ENCODE measurements at regions not wholly inside any gene's neighbourhood (a gene's known extent, or its start where the extent isn't known, plus 50 kb on each side); places are given as distances from the start of the nearest gene placed in this dataset.
"Not testable (repeated sequence)": the region's sequence is repeated elsewhere in the genome, so short reads cannot be mapped to it uniquely, and the experiment has no call there.

- no peak for DNase-seq (ENCODE audit: extremely low read depth in 1 of 2, low read depth in 1 of 2)
Measured at GRCh38 chr2:41032715-41033114, 580.8 kb upstream of the SLC8A1 start.

DNA sequence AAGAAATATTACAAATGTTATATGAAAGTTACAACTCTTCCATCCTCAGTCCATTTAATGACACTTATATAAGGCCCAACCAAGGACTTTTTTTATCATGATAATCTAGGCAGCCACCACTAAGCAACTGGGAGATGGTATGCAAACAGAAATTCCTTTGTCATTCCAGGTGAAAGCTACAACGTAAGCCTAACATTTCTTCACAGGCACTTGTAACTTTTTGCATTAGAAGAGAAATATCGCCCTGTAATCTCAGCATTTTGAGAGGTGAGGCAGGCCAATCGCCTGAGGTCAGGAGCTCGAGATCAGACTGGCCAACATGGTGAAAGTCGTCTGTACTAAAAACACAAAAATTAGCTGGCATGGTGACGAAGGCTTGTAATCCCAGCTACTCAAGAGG lies 581.2 kb upstream of the SLC8A1 start:
- no peak for DNase-seq (ENCODE audit: extremely low read depth in 1 of 2, low read depth in 1 of 2)

- no peak for DNase-seq (ENCODE audit: extremely low read depth in 1 of 2, low read depth in 1 of 2)
Measured at GRCh38 chr2:41038408-41038807, 586.5 kb upstream of the SLC8A1 start.

GRCh38 chr2:41039750-41040149 lies 587.9 kb upstream of the SLC8A1 start:
- DNase-seq (ENCODE audit: extremely low read depth in 1 of 2, low read depth in 1 of 2), result not testable (repeated sequence)

DNA sequence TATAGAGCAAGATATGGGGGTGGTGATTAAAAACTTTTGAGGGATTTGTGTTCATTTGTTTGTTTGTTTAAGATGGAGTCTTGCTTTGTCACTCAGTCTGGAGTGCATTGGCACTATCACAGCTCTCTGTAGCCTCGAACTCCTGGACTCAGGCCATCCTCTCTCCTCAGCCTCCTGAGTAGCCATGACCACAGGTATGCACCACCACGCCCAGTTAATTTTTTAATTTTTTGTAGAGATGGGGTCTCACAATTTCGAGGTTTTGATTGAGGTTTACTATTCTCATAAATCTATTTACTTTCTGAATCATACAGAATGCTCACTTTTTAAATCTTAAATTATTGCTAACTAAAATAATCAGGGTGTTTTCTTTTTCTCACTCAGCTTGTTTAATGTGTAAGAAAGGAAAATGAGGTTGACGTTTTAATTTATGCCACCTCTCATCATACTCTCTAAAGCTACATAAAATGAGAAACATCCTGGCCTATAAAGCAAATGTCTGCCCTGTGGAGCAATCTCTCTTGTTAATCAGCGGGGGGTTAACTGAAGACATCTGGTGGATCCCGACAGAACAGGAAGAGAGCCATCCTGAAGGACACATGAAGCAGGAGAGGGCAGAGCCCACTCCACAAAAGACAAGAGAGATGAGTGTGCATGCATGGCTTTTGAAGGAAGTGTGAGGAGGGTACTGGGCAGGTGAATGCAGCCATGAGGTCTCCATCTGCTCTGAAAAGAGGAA lies 589.1 kb upstream of the SLC8A1 start:
- no peak for DNase-seq (ENCODE audit: extremely low read depth in 1 of 2, low read depth in 1 of 2)

GRCh38 chr2:41042343-41042742 lies 590.5 kb upstream of the SLC8A1 start:
- DNase-seq (ENCODE audit: extremely low read depth in 1 of 2, low read depth in 1 of 2), result no peak

DNA sequence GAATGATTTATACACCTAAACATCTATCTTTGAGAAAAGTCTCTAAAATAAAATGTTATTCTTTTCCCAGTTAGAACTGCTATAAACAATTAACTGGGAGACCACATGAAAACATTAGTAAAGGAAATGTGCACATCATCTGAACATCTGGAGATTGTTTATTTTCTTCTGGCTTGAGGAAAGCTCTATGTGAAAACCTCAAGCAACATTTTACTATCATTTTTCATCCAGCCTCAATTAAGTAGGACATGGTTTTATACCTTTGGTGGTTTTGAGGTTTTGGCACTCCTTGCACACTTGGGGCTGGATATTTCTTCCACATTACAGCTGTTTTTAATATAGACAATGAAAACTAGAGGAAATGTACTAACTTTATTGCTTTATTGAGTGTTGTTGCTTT lies 609.5 kb upstream of the SLC8A1 start:
- no peak for DNase-seq (ENCODE audit: extremely low read depth in 1 of 2, low read depth in 1 of 2)

GRCh38 chr2:41062336-41062735 lies 610.4 kb upstream of the SLC8A1 start:
- no peak for DNase-seq (ENCODE audit: extremely low read depth in 1 of 2, low read depth in 1 of 2)

DNA sequence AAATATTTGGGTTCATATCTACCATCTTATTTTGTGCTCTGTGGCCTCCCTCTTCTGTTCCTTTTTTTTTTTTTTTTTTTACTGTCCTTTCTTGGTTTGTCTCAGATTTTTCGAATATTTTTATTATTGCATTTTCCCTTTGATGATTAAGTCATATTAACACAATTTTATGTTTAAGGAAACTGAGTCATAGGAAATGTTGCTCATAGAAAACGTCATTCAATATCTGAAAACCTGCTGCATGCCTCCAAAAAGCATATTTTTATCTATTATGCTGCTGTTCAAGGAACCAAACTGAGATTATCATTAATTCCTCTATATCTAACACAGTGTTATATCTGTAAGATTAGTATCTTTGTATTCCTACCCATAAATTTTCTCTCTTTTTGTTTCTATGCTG lies 614.3 kb upstream of the SLC8A1 start:
- no peak for DNase-seq (ENCODE audit: extremely low read depth in 1 of 2, low read depth in 1 of 2)

- no peak for DNase-seq (ENCODE audit: extremely low read depth in 1 of 2, low read depth in 1 of 2)
Measured at GRCh38 chr2:41068740-41069139, 616.9 kb upstream of the SLC8A1 start.

- no peak for DNase-seq (ENCODE audit: extremely low read depth in 1 of 2, low read depth in 1 of 2)
Measured at GRCh38 chr2:41078341-41078740, 626.5 kb upstream of the SLC8A1 start.

GRCh38 chr2:41079011-41079410 lies 627.1 kb upstream of the SLC8A1 start:
- DNase-seq (ENCODE audit: extremely low read depth in 1 of 2, low read depth in 1 of 2), result no peak

GRCh38 chr2:41084321-41084720 lies 632.4 kb upstream of the SLC8A1 start:
- no peak for DNase-seq (ENCODE audit: extremely low read depth in 1 of 2, low read depth in 1 of 2)

- no peak for DNase-seq (ENCODE audit: extremely low read depth in 1 of 2, low read depth in 1 of 2)
Measured at GRCh38 chr2:41087946-41088345, 636.1 kb upstream of the SLC8A1 start.

DNA sequence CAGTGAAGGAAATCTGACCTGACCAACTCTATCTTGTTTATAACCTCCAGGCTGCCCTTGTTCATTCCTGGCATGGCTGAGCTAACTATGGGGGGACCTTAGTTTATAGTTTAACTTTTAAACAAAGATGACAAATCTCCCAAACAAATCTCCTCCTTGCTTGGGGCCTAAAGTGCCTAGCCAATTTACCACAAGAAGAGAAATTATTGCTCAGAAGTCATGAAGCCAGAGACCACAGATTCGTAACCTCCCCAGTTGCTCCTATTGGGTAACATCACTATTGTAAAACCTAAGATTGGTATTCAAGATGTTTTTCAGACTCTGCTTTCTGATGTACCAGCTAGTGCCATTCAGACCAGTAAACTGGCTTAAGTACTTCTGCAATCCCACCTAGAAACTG lies 649.4 kb upstream of the SLC8A1 start:
- DNase-seq (ENCODE audit: extremely low read depth in 1 of 2, low read depth in 1 of 2), result no peak

DNA sequence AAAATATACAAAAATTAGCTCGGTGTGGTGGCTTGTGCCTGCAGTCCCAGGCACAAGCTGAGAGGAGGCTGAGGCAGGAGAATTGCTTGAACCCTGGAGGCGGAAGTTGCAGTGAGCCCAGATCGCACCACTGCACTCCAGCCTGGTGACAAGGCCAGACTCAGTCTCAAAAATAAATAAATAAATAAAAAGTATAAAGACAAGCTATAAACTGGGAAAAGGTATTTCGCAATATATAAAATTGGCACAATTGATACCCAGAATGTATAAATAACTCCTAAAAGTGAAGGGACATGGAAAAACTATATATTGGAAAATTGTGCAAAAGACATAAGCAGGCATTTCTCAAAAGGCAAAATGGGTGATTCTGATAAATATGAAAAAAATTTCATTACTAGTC lies 657.9 kb upstream of the SLC8A1 start:
- no peak for DNase-seq (ENCODE audit: extremely low read depth in 1 of 2, low read depth in 1 of 2)

DNA sequence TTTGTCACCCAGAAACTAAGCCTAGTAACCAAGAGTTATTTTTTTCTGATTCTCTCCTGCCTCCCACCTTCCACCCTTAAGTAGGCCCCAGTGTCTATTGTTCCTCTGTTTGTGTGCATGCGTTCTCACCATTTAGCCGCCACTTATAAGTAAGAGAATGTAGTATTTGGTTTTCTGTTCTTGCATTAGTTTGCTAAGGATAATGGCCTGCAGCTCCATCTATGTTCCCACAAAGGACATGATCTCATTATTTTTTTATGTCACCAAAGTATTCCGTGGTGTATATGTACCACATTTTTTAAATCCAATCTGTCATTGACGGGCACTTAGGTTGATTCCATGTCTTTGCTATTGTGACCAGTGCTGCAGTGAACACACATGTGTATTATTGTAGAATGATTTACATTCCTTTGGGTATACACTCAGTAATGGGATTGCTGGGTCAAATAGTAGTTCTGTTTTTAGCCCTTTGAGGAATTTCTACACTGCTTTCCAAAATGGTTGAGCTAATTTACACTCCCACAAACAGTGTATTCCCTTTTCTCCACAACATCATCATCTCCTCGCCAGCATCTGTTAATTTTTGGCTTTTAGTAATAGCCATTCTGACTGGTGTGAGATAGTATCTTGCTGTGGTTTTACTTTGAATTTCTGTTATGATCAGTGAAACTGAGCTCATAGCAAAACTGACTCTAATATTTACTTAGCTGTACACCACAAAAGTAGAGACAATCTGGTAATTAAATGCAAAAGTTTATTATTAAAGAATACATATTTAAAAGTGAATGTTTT lies 660.1 kb upstream of the SLC8A1 start:
- no peak for DNase-seq (ENCODE audit: extremely low read depth in 1 of 2, low read depth in 1 of 2)

DNA sequence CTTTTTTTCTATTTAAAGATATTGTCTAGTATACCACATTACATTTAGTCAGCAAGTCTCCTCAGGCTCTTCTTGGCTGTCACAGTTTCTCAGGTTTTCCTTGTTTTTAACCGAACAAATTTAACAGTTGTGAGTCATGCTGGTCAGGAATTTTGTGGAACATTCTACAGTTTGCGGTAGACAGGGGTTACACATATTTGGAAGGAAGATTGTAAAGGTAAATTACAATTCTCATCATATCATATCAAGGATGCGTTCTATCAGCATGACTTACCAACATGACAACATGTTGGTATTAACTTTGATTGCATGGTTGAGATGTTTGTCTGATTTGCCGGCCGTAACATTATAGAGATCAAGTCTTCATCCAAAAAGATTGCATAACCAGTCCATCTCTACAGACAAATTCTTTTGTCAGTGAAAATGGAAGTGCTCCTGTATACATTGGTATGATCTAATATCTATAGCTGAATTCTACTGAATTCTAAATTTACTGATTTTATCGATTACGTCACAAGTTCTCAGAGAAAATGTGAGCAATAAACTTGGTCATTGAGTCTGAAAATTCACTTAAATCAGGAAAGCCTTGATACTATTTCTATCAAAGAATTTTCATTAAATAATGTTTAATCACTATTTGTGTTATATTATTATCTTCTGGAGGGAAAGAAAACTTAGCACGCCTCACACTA lies 664.4 kb upstream of the SLC8A1 start:
- DNase-seq (ENCODE audit: extremely low read depth in 1 of 2, low read depth in 1 of 2), result no peak

DNA sequence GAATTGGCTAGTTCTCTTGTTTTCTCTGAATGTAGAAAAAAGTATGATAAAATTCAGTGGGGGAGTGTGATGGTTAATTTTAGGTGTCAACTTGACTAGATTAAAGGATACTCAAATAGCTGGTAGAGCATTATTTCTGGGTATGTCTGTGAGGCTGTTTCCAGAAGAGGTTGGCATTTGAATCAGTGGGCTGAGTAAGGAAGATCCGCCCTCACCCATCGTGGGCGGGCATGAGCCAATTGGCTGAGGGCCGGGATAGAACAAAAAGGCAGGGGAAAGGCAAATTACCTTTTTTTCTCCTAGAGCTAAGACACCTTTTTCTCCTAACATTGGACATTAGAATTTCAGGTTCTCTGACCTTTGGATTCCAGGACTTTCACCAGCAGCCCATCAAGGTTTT lies 667.6 kb upstream of the SLC8A1 start:
- no peak for DNase-seq (ENCODE audit: extremely low read depth in 1 of 2, low read depth in 1 of 2)

GRCh38 chr2:41123341-41123740 lies 671.5 kb upstream of the SLC8A1 start:
- DNase-seq (ENCODE audit: extremely low read depth in 1 of 2, low read depth in 1 of 2), result no peak

DNA sequence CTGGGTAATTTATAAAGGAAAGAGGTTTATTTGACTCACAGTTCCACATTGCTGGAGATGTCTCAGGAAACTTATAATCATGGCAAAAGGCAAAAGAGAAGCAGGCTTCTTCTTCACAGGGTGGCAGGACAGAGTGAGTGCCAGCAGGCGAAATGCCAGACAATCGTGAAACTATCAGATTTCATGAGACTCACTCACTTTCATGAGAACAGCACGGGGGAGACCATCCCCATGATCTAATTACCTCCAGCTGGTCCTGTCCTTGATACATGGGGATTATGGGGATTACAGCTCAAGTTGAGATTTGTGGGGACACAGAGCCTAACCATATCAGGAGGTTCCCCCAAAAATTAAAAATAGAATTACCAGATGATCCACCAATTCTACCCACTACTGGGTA lies 675.5 kb upstream of the SLC8A1 start:
- DNase-seq (ENCODE audit: extremely low read depth in 1 of 2, low read depth in 1 of 2), result no peak

DNA sequence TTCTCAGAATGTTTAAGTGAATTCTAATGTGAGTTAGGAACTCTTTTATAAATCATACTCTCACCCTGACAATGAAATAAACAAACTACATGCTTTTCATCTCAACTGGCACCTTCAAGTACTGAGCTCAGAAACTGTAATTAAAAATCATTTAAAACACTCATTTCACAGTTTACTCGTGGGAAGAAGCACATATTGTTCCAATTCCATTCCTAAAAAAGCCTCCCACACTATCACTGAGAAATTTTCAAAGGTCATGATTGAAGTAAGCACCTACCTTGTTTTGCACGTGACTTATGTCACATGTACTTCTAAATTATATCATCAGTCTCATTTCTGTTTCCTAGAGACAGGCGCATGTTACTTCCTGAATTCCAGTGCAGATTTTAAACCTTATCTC lies 678.1 kb upstream of the SLC8A1 start:
- DNase-seq (ENCODE audit: extremely low read depth in 1 of 2, low read depth in 1 of 2), result no peak
